ENCODE measurements at regions not wholly inside any gene's neighbourhood (a gene's known extent, or its start where the extent isn't known, plus 50 kb on each side); places are given as distances from the start of the nearest gene placed in this dataset.

GRCh38 chr11:97961431-97961830 lies 1059.3 kb upstream of the CNTN5 start:
- TF ChIP-seq ZNF449 (CRISPR knock-in tag; IDR thresholded peaks at IDR 0.05): no peak
- no peak for TF ChIP-seq CTCF (IDR thresholded peaks at IDR 0.05 in 2 of 3, conservative IDR thresholded peaks at IDR 0.05 in 1 of 3; ENCODE audit: insufficient read depth in 2 of 3, low read depth in 1 of 3, low read length in 3 of 3)
- no peak for TF ChIP-seq EZH2 (IDR thresholded peaks at IDR 0.05; ENCODE audit: borderline replicate concordance, low read depth, low read length)
- TF ChIP-seq PCBP2 (IDR thresholded peaks at IDR 0.05; ENCODE audit: low read depth, low read length, poor library complexity, severe bottlenecking): no peak
- TF ChIP-seq RAD21 (CRISPR knock-in tag; conservative IDR thresholded peaks at IDR 0.05 in 1 of 2, IDR thresholded peaks at IDR 0.05 in 1 of 2): no peak
- TF ChIP-seq SP1 (CRISPR knock-in tag; IDR thresholded peaks at IDR 0.05): no peak
- no peak for TF ChIP-seq BHLHE40 (IDR thresholded peaks at IDR 0.05; ENCODE audit: low read length)
- TF ChIP-seq NR2C2 (CRISPR knock-in tag; IDR thresholded peaks at IDR 0.05): no peak
- no peak for TF ChIP-seq NR2C2 (tag; IDR thresholded peaks at IDR 0.05)
- TF ChIP-seq ZNF121 (CRISPR knock-in tag; conservative IDR thresholded peaks at IDR 0.05): no peak
- TF ChIP-seq SMARCC2 (IDR thresholded peaks at IDR 0.05; ENCODE audit: low read depth): no peak
- TF ChIP-seq KLF16 (IDR thresholded peaks at IDR 0.05): no peak
- TF ChIP-seq FOXA3 (CRISPR knock-in tag; conservative IDR thresholded peaks at IDR 0.05 in 1 of 2, IDR thresholded peaks at IDR 0.05 in 1 of 2): no peak

Data from K562 (cell line).